22Rv1 (cell line): ENCODE measurements at regions not wholly inside any gene's neighbourhood (a gene's known extent, or its start where the extent isn't known, plus 50 kb on each side); places are given as distances from the start of the nearest gene placed in this dataset.

Source experiments
- CTCF ChIP-seq: fragments of 450-650 bp; IDR thresholded peaks from 2 replicates; pipeline ENCODE4 v1.5.1; 2017; ENCODE audit warnings: mild to moderate bottlenecking
- ZFX ChIP-seq: fragments of 450-650 bp; IDR thresholded peaks from 2 replicates; pipeline ENCODE4 v1.6.1; 2017; ENCODE audit warnings: antibody characterized with exemption, borderline replicate concordance

DNA sequence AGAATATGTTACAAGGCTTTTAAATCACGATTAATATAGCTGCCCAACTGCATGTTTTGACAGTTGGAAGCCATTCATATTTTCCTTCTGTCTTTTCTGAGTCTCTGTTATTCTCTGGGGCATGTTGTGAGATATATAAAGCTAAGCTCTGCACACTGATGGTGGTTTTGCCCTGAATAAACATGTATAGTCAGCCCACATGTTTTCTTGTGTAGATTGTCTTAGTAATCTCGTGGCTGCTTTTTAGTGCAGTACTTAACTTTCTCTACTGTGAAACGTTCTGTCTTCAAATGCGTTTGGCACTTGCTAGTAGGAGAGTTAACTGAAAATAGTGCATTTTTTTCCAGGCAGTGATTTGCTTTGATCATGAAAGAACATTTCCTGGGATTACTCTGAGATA is 268.5 kb downstream of the DNAJB9 start:
- TF ChIP-seq CTCF (no peak), ZFX (no peak)
